Endodermal cell (in vitro differentiated cells): ENCODE measurements at regions not wholly inside any gene's neighbourhood (a gene's known extent, or its start where the extent isn't known, plus 50 kb on each side); places are given as distances from the start of the nearest gene placed in this dataset.

Experiments used
- DNase-seq: peaks from one replicate; pipeline ENCODE4 v3.0.0-alpha.2; 2017
- H3K27ac ChIP-seq: 2 replicates; pipeline ENCODE4 v1.5.1; 2013; ENCODE audit warnings: mild to moderate bottlenecking, low read depth, low read length, moderate library complexity
- H3K27me3 ChIP-seq: 2 replicates; pipeline ENCODE4 v1.6.1; 2013; ENCODE audit warnings: mild to moderate bottlenecking, low read length, moderate library complexity; ENCODE audit not compliant: insufficient read depth, control insufficient read depth, poor library complexity, severe bottlenecking
- H3K36me3 ChIP-seq: 2 replicates; pipeline ENCODE4 v1.7.0; 2013; ENCODE audit warnings: mild to moderate bottlenecking, low read length, moderate library complexity; ENCODE audit not compliant: control insufficient read depth, insufficient read depth
- H3K4me1 ChIP-seq: one replicate; pipeline ENCODE4 v1.7.0; 2013; ENCODE audit warnings: low read length; ENCODE audit not compliant: control insufficient read depth, insufficient read depth
- H3K4me3 ChIP-seq: 2 replicates; pipeline ENCODE4 v1.5.1; 2013; ENCODE audit warnings: mild to moderate bottlenecking, low read length, moderate library complexity
- H3K9ac ChIP-seq: 2 replicates; pipeline ENCODE4 v1.6.1; 2013; ENCODE audit warnings: mild to moderate bottlenecking, low read length, moderate library complexity; ENCODE audit not compliant: poor library complexity, severe bottlenecking; ENCODE audit errors: extremely low read depth
- H3K9me3 ChIP-seq: 2 replicates; pipeline ENCODE4 v1.6.1; 2013; ENCODE audit warnings: mild to moderate bottlenecking, low read length, moderate library complexity; ENCODE audit not compliant: control insufficient read depth
- H3K27ac Mint-ChIP-seq: 2 replicates; pipeline ENCODE4 v1.8.0; 2020; ENCODE audit warnings: mixed read lengths
- H3K27me3 Mint-ChIP-seq: 2 replicates; pipeline ENCODE4 v1.8.0; 2021; ENCODE audit warnings: mild to moderate bottlenecking, mixed read lengths; ENCODE audit not compliant: insufficient read depth
- H3K36me3 Mint-ChIP-seq: 2 replicates; pipeline ENCODE4 v1.8.0; 2020; ENCODE audit warnings: low read depth, mixed read lengths
- H3K4me1 Mint-ChIP-seq: 2 replicates; pipeline ENCODE4 v1.8.0; 2020; ENCODE audit warnings: mixed read lengths
- H3K4me3 Mint-ChIP-seq: 2 replicates; pipeline ENCODE4 v1.8.0; 2020; ENCODE audit warnings: mild to moderate bottlenecking, moderate library complexity, mixed read lengths
- H3K9me3 Mint-ChIP-seq: 2 replicates; pipeline ENCODE4 v1.8.0; 2020; ENCODE audit warnings: mild to moderate bottlenecking, mixed read lengths
- WGBS, 2 experiments: methylation state at CpG; one replicate each; pipeline versions ENCODE4 v1.1.5 to v1.1.7; 2013; ENCODE audit warnings: missing lambda C conversion rate in 2 of 2, mixed read lengths in 1 of 2; ENCODE audit not compliant: insufficient coverage in 1 of 2, insufficient read length in 1 of 2; 5-methylcytosine and 5-hydroxymethylcytosine counted together
- TF ChIP-seq, protein P1 (sequence below): fragments of 200-600 bp; sonication (generic); conservative IDR thresholded peaks from 2 replicates; pipeline ENCODE4 v1.5.0; 2021; ENCODE audit warnings: antibody characterized with exemption, mild to moderate bottlenecking

DNA sequence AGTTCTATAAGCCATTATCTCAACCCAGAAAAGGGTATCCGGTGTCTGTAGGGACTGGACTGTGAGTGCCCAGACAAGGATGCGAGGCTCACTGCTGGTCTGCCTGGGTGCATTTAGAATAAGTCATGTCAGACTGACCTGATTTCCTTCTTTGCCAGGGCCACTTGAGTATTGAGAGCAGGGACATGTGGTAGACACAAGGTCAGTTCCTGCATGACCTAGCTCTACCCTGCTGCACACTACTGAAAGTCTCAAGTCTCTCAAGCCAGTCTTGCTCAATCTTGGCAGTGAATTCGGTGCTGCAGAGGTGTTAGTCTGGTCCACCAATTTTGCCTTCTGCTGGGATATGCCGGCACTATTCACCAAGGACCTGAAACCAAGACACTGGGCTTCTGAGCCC is 180.1 kb downstream of the C1orf94 start:
- Mint-ChIP-seq H3K4me1 (peaks cover 15% of the 10 kb centered on the region), H3K36me3 (no peaks in the 10 kb centered on the region), H3K27me3 (peaks cover 41% of the 10 kb centered on the region), H3K27ac (no peak overlapping the region), H3K9me3 (no peaks in the 10 kb centered on the region), H3K4me3 (no peak overlapping the region)
- DNase-seq: peak; percentile 14
- TF ChIP-seq, protein P1, sequence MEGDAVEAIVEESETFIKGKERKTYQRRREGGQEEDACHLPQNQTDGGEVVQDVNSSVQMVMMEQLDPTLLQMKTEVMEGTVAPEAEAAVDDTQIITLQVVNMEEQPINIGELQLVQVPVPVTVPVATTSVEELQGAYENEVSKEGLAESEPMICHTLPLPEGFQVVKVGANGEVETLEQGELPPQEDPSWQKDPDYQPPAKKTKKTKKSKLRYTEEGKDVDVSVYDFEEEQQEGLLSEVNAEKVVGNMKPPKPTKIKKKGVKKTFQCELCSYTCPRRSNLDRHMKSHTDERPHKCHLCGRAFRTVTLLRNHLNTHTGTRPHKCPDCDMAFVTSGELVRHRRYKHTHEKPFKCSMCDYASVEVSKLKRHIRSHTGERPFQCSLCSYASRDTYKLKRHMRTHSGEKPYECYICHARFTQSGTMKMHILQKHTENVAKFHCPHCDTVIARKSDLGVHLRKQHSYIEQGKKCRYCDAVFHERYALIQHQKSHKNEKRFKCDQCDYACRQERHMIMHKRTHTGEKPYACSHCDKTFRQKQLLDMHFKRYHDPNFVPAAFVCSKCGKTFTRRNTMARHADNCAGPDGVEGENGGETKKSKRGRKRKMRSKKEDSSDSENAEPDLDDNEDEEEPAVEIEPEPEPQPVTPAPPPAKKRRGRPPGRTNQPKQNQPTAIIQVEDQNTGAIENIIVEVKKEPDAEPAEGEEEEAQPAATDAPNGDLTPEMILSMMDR: no peak
- Histone ChIP-seq H3K9me3 (no peaks in the 10 kb centered on the region), H3K36me3 (no peaks in the 10 kb centered on the region), H3K9ac (no peak overlapping the region), H3K27ac (no peak overlapping the region), H3K4me1 (peaks cover 3% of the 10 kb centered on the region), H3K27me3 (peaks cover 46% of the 10 kb centered on the region), H3K4me3 (no peak overlapping the region)
- 93 to 96% methylated on average over 4 of the region's 4 CpGs for WGBS, 2 experiments

DNA sequence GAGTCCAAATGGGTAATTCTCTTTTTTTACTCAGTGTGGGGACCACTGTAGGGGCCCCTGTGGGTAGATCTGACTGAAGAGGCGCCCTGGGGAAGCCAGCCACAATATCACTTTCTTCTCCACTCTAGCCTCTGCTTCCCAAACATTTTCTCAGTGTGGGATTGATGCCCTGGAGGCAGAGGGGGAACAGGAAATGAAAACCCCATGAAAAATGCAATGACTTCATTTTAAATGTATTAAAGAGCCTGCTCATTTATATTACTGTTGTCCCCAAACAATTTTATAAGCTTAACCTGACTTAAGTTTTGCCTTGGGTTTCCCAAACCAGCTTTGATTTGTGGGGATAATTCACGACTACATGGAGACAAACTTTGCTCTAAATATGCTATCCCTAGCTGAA is 181.9 kb downstream of the C1orf94 start:
- Histone ChIP-seq H3K4me1 (peaks cover 3% of the 10 kb centered on the region), H3K4me3 (no peak overlapping the region), H3K9me3 (no peaks in the 10 kb centered on the region), H3K27me3 (peaks cover 47% of the 10 kb centered on the region), H3K27ac (no peak overlapping the region), H3K36me3 (no peaks in the 10 kb centered on the region), H3K9ac (no peak overlapping the region)
- WGBS, 2 experiments: 79% methylated on average over 2 of the region's 2 CpGs; no CpG with 5 or more reads in 1 of the 2 experiments
- Mint-ChIP-seq H3K36me3 (no peaks in the 10 kb centered on the region), H3K4me1 (peaks cover 13% of the 10 kb centered on the region), H3K9me3 (no peaks in the 10 kb centered on the region), H3K27me3 (peaks cover 42% of the 10 kb centered on the region), H3K4me3 (no peak overlapping the region), H3K27ac (no peak overlapping the region)
- DNase-seq: no peak
- TF ChIP-seq, protein P1: no peak

DNA sequence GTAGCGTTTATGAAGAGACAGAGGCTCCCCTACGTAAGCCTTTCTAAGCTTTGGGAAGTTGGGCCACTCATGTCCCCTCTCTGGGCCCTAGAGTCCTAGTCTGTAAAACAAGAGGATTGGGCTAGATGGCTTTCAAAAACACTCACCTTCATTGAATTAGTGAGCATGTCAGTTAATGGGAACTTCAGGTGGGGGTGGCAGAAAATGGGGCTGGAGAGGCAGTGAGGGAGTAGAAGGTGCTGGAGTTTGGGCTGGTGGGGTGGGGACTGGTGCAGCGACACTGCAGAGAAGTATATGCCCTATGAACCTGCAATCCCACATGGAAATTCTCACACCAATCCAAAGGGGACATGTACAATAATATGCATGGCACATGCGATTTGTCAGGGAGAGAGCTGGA is 182.7 kb downstream of the C1orf94 start:
- Histone ChIP-seq H3K9ac (no peak overlapping the region), H3K27me3 (peaks cover 47% of the 10 kb centered on the region), H3K27ac (no peak overlapping the region), H3K4me1 (no peaks in the 10 kb centered on the region), H3K9me3 (no peaks in the 10 kb centered on the region), H3K36me3 (no peaks in the 10 kb centered on the region), H3K4me3 (no peak overlapping the region)
- H3K27ac Mint-ChIP-seq: no peak overlapping the region
- H3K36me3 Mint-ChIP-seq: no peaks in the 10 kb centered on the region
- TF ChIP-seq, protein P1: no peak
- H3K4me1 Mint-ChIP-seq: peaks cover 5% of the 10 kb centered on the region
- H3K4me3 Mint-ChIP-seq: no peak overlapping the region
- H3K9me3 Mint-ChIP-seq: no peaks in the 10 kb centered on the region
- peaks cover 48% of the 10 kb centered on the region for H3K27me3 Mint-ChIP-seq
- peak; percentile 3 for DNase-seq
- WGBS, 2 experiments: 96 to 100% methylated on average over 3 to 4 of the region's 4 CpGs
